ENCODE measurements at regions not wholly inside any gene's neighbourhood (a gene's known extent, or its start where the extent isn't known, plus 50 kb on each side); places are given as distances from the start of the nearest gene placed in this dataset.
A peak's percentile ranks its signal among the peaks of the same experiment; 100 is the strongest.

- no peak overlapping the region for H3K4me3 ChIP-seq
These were observed 73.6 kb upstream of the CALM2 start for GRCh38 chr2:47249931-47250330.

DNA sequence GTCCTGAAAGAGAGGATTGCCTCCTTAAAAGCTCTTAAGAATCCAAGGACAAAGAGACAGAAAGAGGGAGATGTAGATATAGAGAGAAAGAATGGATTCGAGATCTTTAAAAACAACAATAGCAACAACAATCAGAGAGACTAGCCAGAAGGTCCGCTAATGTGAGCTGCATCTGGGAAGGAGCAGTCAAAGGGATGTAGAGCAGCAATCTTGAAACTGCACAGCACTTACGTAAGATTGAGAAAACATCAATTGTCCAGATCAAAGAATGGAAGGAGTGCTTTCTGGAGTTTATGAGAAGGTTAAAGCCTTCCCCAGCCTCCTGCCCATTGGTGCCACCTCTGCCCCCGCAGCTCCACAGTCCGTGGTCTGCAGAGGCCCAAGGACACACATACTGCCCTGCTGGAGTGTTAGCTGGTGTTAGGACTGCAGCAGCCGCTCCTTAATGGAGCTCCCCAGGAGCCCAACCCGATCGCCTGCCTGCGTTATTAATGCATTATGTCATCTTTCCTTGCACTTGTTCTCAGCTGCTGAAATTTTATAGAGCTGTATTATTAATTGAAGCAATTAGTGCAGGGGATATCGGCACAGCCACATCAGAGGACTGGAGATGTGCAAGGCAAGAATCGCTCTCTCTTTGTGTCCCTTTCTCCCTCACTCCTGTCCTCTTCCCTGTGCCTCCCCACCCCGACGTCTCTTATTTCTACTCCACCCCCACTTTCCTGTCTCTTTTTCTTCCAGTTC, 73.0 kb upstream of the CALM2 start:
- no peaks in the 10 kb centered on the region for H3K27me3 ChIP-seq
- peak overlapping the region in 1 of 4 donors; percentile 3 for H3K27ac ChIP-seq
- no peak for DNase-seq (ENCODE audit: low spot score in 2 of 2)
- no peaks in the 10 kb centered on the region for H3K36me3 ChIP-seq
- 21 to 31% methylated on average over 13 of the region's 13 CpGs for WGBS, 2 donors
- TF ChIP-seq POLR2A (IDR thresholded peaks at IDR 0.05) (no peak), CTCF (IDR thresholded peaks at IDR 0.05) (no peak), EP300 (IDR thresholded peaks at IDR 0.05) (no peak)
- H3K4me3 ChIP-seq, result no peak overlapping the region
- H3K4me1 ChIP-seq, result peaks cover 0 to 16% (median 0%) of the 10 kb centered on the region in 4 donors
- no peaks in the 10 kb centered on the region for H3K9me3 ChIP-seq

More at GRCh38 chr2:47249931-47250330, 73.6 kb upstream of the CALM2 start:
- DNase-seq (ENCODE audit: low spot score in 2 of 2), result no peak
- H3K4me1 ChIP-seq, result peaks cover 0 to 16% (median 0%) of the 10 kb centered on the region in 4 donors
- no peaks in the 10 kb centered on the region for H3K9me3 ChIP-seq
- H3K27me3 ChIP-seq, result no peaks in the 10 kb centered on the region
- no peaks in the 10 kb centered on the region for H3K36me3 ChIP-seq
- H3K27ac ChIP-seq, result no peak overlapping the region
- 93 to 94% methylated on average over 6 of the region's 6 CpGs for WGBS, 2 donors
- TF ChIP-seq CTCF (IDR thresholded peaks at IDR 0.05) (no peak), POLR2A (IDR thresholded peaks at IDR 0.05) (no peak), EP300 (IDR thresholded peaks at IDR 0.05) (no peak)

- no peak overlapping the region for H3K4me3 ChIP-seq
- WGBS, 2 donors, result 78% methylated on average over 13 to 14 of the region's 14 CpGs
- H3K36me3 ChIP-seq, result no peaks in the 10 kb centered on the region
- H3K9me3 ChIP-seq, result no peaks in the 10 kb centered on the region
- TF ChIP-seq POLR2A (IDR thresholded peaks at IDR 0.05) (no peak), CTCF (IDR thresholded peaks at IDR 0.05) (no peak), EP300 (IDR thresholded peaks at IDR 0.05) (no peak)
- DNase-seq (ENCODE audit: low spot score in 2 of 2), result no peak
- H3K27me3 ChIP-seq, result no peaks in the 10 kb centered on the region
- H3K27ac ChIP-seq, result no peak overlapping the region
- peaks cover 0 to 11% (median 0%) of the 10 kb centered on the region in 4 donors for H3K4me1 ChIP-seq
These were observed 67.4 kb upstream of the CALM2 start for GRCh38 chr2:47243596-47244323.

DNA sequence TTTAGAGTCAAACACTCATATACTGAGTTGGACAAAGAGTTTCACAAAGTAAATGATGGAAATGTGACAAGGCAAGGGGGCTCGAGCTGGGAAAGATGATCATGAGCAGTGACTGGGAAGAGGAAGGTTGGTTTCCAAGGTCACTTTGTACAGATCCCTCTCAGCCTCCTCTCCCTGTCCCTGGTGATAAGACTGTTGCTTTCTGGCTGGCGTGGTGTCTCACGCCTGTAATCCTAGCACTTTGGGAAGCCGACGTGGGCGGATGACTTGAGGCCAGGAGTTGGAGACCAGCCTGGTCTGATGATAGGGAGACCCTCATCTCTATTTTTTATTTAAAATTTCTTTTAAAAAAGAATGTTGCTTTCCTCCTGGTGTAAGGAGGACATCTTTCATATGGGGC, 65.4 kb upstream of the CALM2 start:
- Histone ChIP-seq H3K4me3 (no peak overlapping the region), H3K27ac (no peak overlapping the region), H3K9me3 (no peaks in the 10 kb centered on the region), H3K4me1 (peaks cover 0 to 22% (median 7%) of the 10 kb centered on the region in 4 donors), H3K27me3 (no peaks in the 10 kb centered on the region), H3K36me3 (no peaks in the 10 kb centered on the region)
- TF ChIP-seq POLR2A (IDR thresholded peaks at IDR 0.05) (no peak), CTCF (IDR thresholded peaks at IDR 0.05) (no peak), EP300 (IDR thresholded peaks at IDR 0.05) (no peak)
- 88 to 90% methylated on average over 6 of the region's 6 CpGs for WGBS, 2 donors
- DNase-seq (ENCODE audit: low spot score in 2 of 2), result no peak
